ENCODE measurements at regions not wholly inside any gene's neighbourhood (a gene's known extent, or its start where the extent isn't known, plus 50 kb on each side); places are given as distances from the start of the nearest gene placed in this dataset.

DNA sequence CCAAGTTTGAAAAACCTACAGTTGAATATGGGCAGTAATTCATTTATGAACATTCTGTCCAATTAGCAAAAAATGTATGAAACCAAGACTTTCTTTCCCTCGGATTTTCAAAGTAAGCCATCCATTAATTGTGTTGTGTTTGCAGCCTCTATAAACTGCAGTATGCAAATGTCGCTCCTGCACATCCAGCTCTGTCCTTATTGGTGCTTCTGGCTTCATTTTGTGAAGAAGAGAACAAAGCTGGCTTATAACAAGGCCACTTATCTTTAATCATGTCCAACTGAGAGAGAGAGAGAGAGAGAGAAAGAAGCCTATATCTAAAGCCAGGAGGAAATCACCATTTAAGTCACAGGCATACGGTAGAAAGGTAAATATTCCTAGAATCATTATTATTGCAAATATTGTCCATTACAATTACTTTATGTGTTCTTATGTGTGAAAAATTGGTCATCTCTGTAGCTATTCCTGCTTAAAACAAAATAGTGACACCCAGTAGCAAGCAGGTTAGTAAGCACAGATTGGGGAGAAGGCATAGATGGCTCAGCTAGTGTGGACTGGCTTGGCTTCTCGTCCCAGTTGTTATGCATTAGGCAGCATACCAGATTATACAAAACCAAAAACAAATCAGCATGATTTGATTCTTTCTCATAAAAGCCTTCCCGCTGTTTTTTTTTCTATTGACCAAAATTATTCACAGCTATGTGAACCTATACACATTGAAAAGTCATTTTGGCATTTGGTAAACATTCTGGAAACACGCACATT is 726.4 kb upstream of the SOX11 start:
- Histone ChIP-seq H3K4me1 (ENCODE audit: control insufficient read depth, insufficient read depth, low read length) (no peaks in the 10 kb centered on the region), H3K27ac (ENCODE audit: control insufficient read depth, insufficient read depth) (no peak overlapping the region), H3K4me3 (no peak overlapping the region), H3K79me2 (ENCODE audit: control insufficient read depth, insufficient read depth, low read length) (no peaks in the 10 kb centered on the region), H2AFZ (ENCODE audit: control insufficient read depth, low read depth, low read length) (no peak overlapping the region), H4K20me1 (ENCODE audit: control insufficient read depth, insufficient read depth) (no peaks in the 10 kb centered on the region), H3K4me2 (ENCODE audit: control insufficient read depth, insufficient read depth) (no peak overlapping the region), H3K27me3 (replicated peaks in 1 of 2; ENCODE audit: control insufficient read depth in 2 of 2, insufficient read depth in 2 of 2, low read length in 1 of 2) (no peaks in the 10 kb centered on the region), H3K9ac (ENCODE audit: control insufficient read depth, insufficient read depth, low read length) (no peak overlapping the region), H3K36me3 (ENCODE audit: control insufficient read depth in 2 of 2, insufficient read depth in 2 of 2, low read length in 1 of 2) (no peaks in the 10 kb centered on the region), H3K9me3 (replicated peaks; ENCODE audit: control insufficient read depth, insufficient read depth, low read length) (no peaks in the 10 kb centered on the region)
- CTCF ChIA-PET = no interaction called here
- RAD21 ChIA-PET (ENCODE audit: unreplicated experiment) = no interaction called here
- FAIRE-seq (no peak), ATAC-seq (no peak), DNase-seq (ENCODE audit: low read depth, low spot score) (no peak)
- intact Hi-C loops (cut with micrococcal nuclease; ENCODE audit: unreplicated experiment) (no loop called here), in situ Hi-C loops (cut with MboI) (no loop called here)
- POLR2A ChIA-PET = no interaction called here
- SMC1A ChIA-PET (ENCODE audit: uncharacterized antibody, unreplicated experiment) = no interaction called here
- no TSS peak for BruUV-seq (replicated peaks)
- no peak for TF ChIP-seq GABPA (IDR thresholded peaks at IDR 0.05; ENCODE audit: low read depth)
- 34% methylated on average over 6 of the region's 6 CpGs for WGBS (ENCODE audit: insufficient coverage, insufficient replicate concordance, low lambda C conversion rate, missing lambda C conversion rate)

GRCh38 chr2:4967206-4967605 is 725.0 kb upstream of the SOX11 start:
- Histone ChIP-seq H2AFZ (ENCODE audit: control insufficient read depth, low read depth, low read length) (no peak overlapping the region), H3K36me3 (ENCODE audit: control insufficient read depth in 2 of 2, insufficient read depth in 2 of 2, low read length in 1 of 2) (no peaks in the 10 kb centered on the region), H3K4me3 (no peak overlapping the region), H3K27ac (ENCODE audit: control insufficient read depth, insufficient read depth) (no peak overlapping the region), H3K9me3 (replicated peaks; ENCODE audit: control insufficient read depth, insufficient read depth, low read length) (no peaks in the 10 kb centered on the region), H3K27me3 (replicated peaks in 1 of 2; ENCODE audit: control insufficient read depth in 2 of 2, insufficient read depth in 2 of 2, low read length in 1 of 2) (no peaks in the 10 kb centered on the region), H3K79me2 (ENCODE audit: control insufficient read depth, insufficient read depth, low read length) (no peaks in the 10 kb centered on the region), H4K20me1 (ENCODE audit: control insufficient read depth, insufficient read depth) (no peaks in the 10 kb centered on the region), H3K9ac (ENCODE audit: control insufficient read depth, insufficient read depth, low read length) (no peak overlapping the region), H3K4me1 (ENCODE audit: control insufficient read depth, insufficient read depth, low read length) (no peaks in the 10 kb centered on the region), H3K4me2 (ENCODE audit: control insufficient read depth, insufficient read depth) (no peak overlapping the region)
- 58% methylated on average over 2 of the region's 2 CpGs for WGBS (ENCODE audit: insufficient coverage, insufficient replicate concordance, low lambda C conversion rate, missing lambda C conversion rate)
- FAIRE-seq (no peak), ATAC-seq (no peak), DNase-seq (ENCODE audit: low read depth, low spot score) (no peak)
- ChIA-PET CTCF (no interaction called here), RAD21 (ENCODE audit: unreplicated experiment) (no interaction called here), POLR2A (no interaction called here), SMC1A (ENCODE audit: uncharacterized antibody, unreplicated experiment) (no interaction called here)
- BruUV-seq (replicated peaks) = no TSS peak
- TF ChIP-seq SREBF1 (IDR thresholded peaks at IDR 0.05; ENCODE audit: low read length) (no peak), TCF7 (IDR thresholded peaks at IDR 0.05; ENCODE audit: borderline replicate concordance) (no peak), FOXK2 (IDR thresholded peaks at IDR 0.05) (no peak), MXI1 (IDR thresholded peaks at IDR 0.05; ENCODE audit: low read depth, low read length) (no peak), SMC3 (IDR thresholded peaks at IDR 0.05; ENCODE audit: borderline replicate concordance, low read length) (no peak), RELA (IDR thresholded peaks at IDR 0.05; ENCODE audit: borderline replicate concordance, partially characterized antibody) (no peak), PAX8 (IDR thresholded peaks at IDR 0.05) (no peak), SMAD1 (IDR thresholded peaks at IDR 0.05; ENCODE audit: low read depth, partially characterized antibody) (no peak), IKZF1 (conservative IDR thresholded peaks at IDR 0.05) (no peak), ZZZ3 (IDR thresholded peaks at IDR 0.05; ENCODE audit: control insufficient read depth, insufficient read length, low read depth) (no peak), GABPA (IDR thresholded peaks at IDR 0.05; ENCODE audit: low read depth) (no peak)
- intact Hi-C loops (cut with micrococcal nuclease; ENCODE audit: unreplicated experiment) (no loop called here), in situ Hi-C loops (cut with MboI) (no loop called here)

All from GM12878 (cell line).